ENCODE measurements at regions not wholly inside any gene's neighbourhood (a gene's known extent, or its start where the extent isn't known, plus 50 kb on each side); places are given as distances from the start of the nearest gene placed in this dataset.

GRCh38 chr3:95189348-95189747, 1126.5 kb downstream of the NSUN3 start:
- Mint-ChIP-seq H3K9me3 (no peaks in the 10 kb centered on the region), H3K4me3 (no peak overlapping the region), H3K4me1 (ENCODE audit: low read depth) (no peaks in the 10 kb centered on the region), H3K27ac (no peak overlapping the region), H3K36me3 (no peaks in the 10 kb centered on the region), H3K27me3 (no peaks in the 10 kb centered on the region)
- DNase-seq: no peak
- ChIA-PET POLR2A (no interaction called here), CTCF (interaction anchor here (0.7 kb wide), 1 partner anchor 97 kb away, joined by 5 read pairs; no protein-coding TSS in a partner anchor)
- intact Hi-C loops (cut with micrococcal nuclease): no loop called here

DNA sequence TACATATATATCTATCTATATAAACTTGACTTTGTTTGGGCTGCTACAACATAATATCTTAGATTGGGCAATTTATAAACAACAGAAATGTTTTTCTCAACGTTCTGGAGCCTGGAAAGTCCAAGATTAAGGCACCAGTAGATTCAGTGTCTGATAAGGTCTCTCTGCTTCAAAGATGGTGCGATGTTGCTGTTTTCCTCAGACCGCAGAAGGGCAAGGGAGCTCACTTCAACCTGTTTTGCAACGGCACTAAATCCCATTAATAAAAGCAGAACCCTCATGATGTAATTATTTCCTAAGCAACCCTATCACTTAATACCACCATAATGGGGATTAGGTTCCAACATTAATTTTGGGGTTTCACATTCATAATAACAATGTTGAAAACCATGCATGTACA, 1134.8 kb downstream of the NSUN3 start:
- POLR2A ChIA-PET: no interaction called here
- CTCF ChIA-PET: no interaction called here
- no peaks in the 10 kb centered on the region for H3K4me1 Mint-ChIP-seq (ENCODE audit: low read depth)
- no peaks in the 10 kb centered on the region for H3K36me3 Mint-ChIP-seq
- intact Hi-C loops (cut with micrococcal nuclease): no loop called here
- peaks cover 2% of the 10 kb centered on the region for H3K9me3 Mint-ChIP-seq
- no peaks in the 10 kb centered on the region for H3K27me3 Mint-ChIP-seq
- H3K4me3 Mint-ChIP-seq: no peak overlapping the region
- H3K27ac Mint-ChIP-seq: no peak overlapping the region
- no peak for DNase-seq

DNA sequence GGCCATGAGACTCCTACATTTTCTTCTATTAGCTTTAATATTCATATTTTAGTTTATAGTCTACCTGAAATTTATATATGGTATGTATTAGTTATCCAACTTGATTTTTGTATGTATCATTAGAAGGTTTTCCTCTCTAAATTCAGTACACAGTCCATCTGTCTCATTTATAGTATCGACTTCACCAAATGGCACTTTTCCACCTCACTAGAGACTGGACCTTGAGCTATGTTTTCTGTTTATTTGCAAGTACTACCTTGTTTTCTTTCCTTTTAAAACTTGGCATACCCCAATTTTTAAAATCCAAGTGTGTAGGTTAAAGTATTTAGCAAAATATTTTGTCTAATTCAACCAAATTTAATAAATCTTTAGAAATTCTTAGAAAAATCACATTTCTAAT, 1137.5 kb downstream of the NSUN3 start:
- Mint-ChIP-seq H3K27me3 (no peaks in the 10 kb centered on the region), H3K4me1 (ENCODE audit: low read depth) (no peaks in the 10 kb centered on the region), H3K27ac (no peak overlapping the region), H3K36me3 (no peaks in the 10 kb centered on the region), H3K9me3 (peaks cover 18% of the 10 kb centered on the region), H3K4me3 (no peak overlapping the region)
- no peak for DNase-seq
- intact Hi-C loops (cut with micrococcal nuclease): no loop called here
- ChIA-PET CTCF (no interaction called here), POLR2A (no interaction called here)

DNA sequence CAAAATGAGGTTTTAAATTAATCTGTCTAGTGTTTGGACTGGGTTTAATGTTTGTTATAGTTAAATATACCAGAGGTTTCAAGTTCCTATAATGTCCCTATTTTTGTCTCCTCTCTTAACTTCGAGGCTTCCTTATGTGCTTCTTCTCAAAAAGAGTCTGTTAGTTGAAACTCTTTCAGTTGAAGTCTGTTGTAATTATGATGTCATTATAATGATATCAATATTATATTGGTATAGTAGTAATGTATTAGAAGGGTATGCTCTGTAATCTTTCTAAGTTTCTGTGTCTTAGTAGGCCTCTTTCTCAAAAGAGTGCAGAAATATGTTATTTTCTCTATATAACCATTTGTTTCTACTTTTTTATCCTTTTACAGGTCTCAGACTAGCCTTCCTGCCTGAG, 1148.0 kb downstream of the NSUN3 start:
- ChIA-PET POLR2A (no interaction called here), CTCF (no interaction called here)
- Mint-ChIP-seq H3K27me3 (no peaks in the 10 kb centered on the region), H3K9me3 (peaks cover 3% of the 10 kb centered on the region), H3K4me3 (no peak overlapping the region), H3K4me1 (ENCODE audit: low read depth) (no peaks in the 10 kb centered on the region), H3K27ac (no peak overlapping the region), H3K36me3 (no peaks in the 10 kb centered on the region)
- intact Hi-C loops (cut with micrococcal nuclease): no loop called here
- no peak for DNase-seq

GRCh38 chr3:95212117-95212516, 1149.3 kb downstream of the NSUN3 start:
- Mint-ChIP-seq H3K9me3 (peaks cover 8% of the 10 kb centered on the region), H3K36me3 (no peaks in the 10 kb centered on the region), H3K4me3 (no peak overlapping the region), H3K4me1 (ENCODE audit: low read depth) (no peaks in the 10 kb centered on the region), H3K27me3 (no peaks in the 10 kb centered on the region), H3K27ac (no peak overlapping the region)
- no peak for DNase-seq
- ChIA-PET CTCF (no interaction called here), POLR2A (no interaction called here)
- intact Hi-C loops (cut with micrococcal nuclease): no loop called here

DNA sequence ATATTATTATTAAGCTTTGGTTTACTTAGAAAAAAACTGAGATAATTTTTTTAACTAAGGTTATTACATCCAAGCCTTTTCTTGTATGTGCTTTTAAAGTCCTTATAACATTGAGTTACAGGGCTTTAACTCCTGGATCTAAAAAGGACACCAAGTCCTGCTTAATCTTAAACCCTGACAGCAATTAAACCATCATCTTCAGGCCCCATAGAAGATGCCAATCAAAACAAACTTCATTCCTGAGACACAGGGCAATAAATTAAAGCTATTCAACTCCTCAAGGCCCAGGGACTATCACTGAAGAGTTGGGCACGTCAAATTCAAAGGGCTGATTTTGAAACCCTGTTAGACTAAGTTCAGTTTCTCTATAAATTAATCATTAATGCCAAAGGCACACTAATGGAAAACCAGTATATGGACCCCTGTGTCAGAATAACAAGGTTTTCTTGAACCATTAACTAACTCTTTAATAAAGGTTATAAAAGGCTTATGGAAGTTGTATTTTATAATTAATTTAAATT, 1152.6 kb downstream of the NSUN3 start:
- no peaks in the 10 kb centered on the region for H3K27me3 Mint-ChIP-seq
- H3K9me3 Mint-ChIP-seq: peaks cover 16% of the 10 kb centered on the region
- H3K4me3 Mint-ChIP-seq: no peak overlapping the region
- no peak overlapping the region for H3K27ac Mint-ChIP-seq
- intact Hi-C loops (cut with micrococcal nuclease): no loop called here
- H3K36me3 Mint-ChIP-seq: no peaks in the 10 kb centered on the region
- CTCF ChIA-PET: no interaction called here
- H3K4me1 Mint-ChIP-seq (ENCODE audit: low read depth): no peaks in the 10 kb centered on the region
- POLR2A ChIA-PET: no interaction called here
- DNase-seq: no peak

DNA sequence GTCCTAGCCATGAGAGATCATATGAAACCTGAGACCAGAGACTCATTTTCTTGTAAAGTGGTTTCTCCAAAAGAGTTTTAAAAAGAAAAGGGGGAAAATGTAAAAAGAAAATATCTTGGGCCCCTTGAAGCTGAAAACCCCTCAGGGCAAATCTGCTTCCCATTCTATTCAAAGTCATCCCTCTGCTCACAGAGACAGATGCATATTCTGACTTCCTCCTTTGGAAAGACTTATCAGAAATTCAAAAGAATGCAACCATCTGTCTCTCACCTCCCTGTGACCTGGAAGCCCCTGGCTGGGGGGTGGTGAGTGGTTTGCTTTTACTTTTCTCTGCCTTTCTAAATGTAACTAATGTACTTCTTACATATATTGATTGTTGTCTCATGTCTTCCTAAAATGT, 1154.8 kb downstream of the NSUN3 start:
- POLR2A ChIA-PET: no interaction called here
- H3K9me3 Mint-ChIP-seq: peaks cover 21% of the 10 kb centered on the region

DNA sequence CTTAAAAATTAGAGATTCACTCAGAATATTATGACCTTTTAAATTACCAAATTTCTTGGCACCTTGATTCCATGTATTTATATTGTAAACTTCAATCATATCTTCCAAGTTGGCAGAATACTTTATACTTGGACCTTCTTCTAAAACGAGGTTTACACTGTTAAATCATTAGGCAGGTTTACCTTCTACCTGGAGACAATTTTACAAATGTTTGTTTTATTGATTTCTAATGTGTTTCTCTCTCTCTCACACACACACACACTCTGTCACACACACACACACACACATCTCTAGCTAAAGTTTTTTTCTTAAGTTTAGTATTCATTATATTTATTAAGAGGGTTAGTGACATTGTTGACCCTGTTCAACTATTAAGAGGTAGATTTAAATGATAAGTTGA, 1155.6 kb downstream of the NSUN3 start:
- DNase-seq: no peak
- H3K27me3 Mint-ChIP-seq: no peaks in the 10 kb centered on the region
- H3K4me3 Mint-ChIP-seq: no peak overlapping the region
- intact Hi-C loops (cut with micrococcal nuclease): no loop called here
- POLR2A ChIA-PET: no interaction called here
- no peaks in the 10 kb centered on the region for H3K4me1 Mint-ChIP-seq (ENCODE audit: low read depth)
- H3K27ac Mint-ChIP-seq: no peak overlapping the region
- CTCF ChIA-PET: no interaction called here
- no peaks in the 10 kb centered on the region for H3K36me3 Mint-ChIP-seq
- H3K9me3 Mint-ChIP-seq: peaks cover 21% of the 10 kb centered on the region

More for the DNA sequence above, 1154.8 kb downstream of the NSUN3 start:
- CTCF ChIA-PET: no interaction called here
- H3K4me1 Mint-ChIP-seq (ENCODE audit: low read depth): no peaks in the 10 kb centered on the region
- no peak overlapping the region for H3K27ac Mint-ChIP-seq
- H3K27me3 Mint-ChIP-seq: no peaks in the 10 kb centered on the region
- no peaks in the 10 kb centered on the region for H3K36me3 Mint-ChIP-seq
- intact Hi-C loops (cut with micrococcal nuclease): no loop called here
- H3K4me3 Mint-ChIP-seq: no peak overlapping the region
- DNase-seq: no peak

- no peak for DNase-seq
- no peaks in the 10 kb centered on the region for H3K36me3 Mint-ChIP-seq
- ChIA-PET CTCF (no interaction called here), POLR2A (no interaction called here)
- H3K4me1 Mint-ChIP-seq (ENCODE audit: low read depth): no peaks in the 10 kb centered on the region
- no peaks in the 10 kb centered on the region for H3K27me3 Mint-ChIP-seq
- peaks cover 30% of the 10 kb centered on the region for H3K9me3 Mint-ChIP-seq
- intact Hi-C loops (cut with micrococcal nuclease): no loop called here
- H3K4me3 Mint-ChIP-seq: no peak overlapping the region
- no peak overlapping the region for H3K27ac Mint-ChIP-seq
Observed at GRCh38 chr3:95226437-95226836, 1163.6 kb downstream of the NSUN3 start.

DNA sequence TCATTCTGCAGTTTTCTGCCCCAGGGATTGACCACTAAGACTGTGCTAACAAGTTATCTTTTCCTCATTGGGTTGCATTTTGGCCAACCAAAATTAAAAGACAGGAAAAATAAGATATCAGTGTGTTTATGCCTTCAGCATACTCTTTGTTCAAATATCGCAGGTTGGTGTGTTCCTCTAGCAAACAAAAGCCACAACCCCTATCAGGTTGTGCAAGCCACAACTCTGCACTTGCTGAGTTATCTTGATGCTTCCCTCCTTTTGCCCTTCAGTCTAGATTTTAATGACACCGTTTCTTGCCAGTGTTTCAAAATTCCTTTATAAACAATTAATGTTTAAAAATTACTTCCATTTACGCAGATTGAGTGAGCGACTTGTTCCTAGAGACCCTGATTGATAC, 1164.2 kb downstream of the NSUN3 start:
- H3K4me3 Mint-ChIP-seq: no peak overlapping the region
- no peaks in the 10 kb centered on the region for H3K36me3 Mint-ChIP-seq
- no peak overlapping the region for H3K27ac Mint-ChIP-seq
- no peaks in the 10 kb centered on the region for H3K4me1 Mint-ChIP-seq (ENCODE audit: low read depth)
- H3K27me3 Mint-ChIP-seq: no peaks in the 10 kb centered on the region
- intact Hi-C loops (cut with micrococcal nuclease): no loop called here
- DNase-seq: no peak
- ChIA-PET CTCF (no interaction called here), POLR2A (no interaction called here)
- H3K9me3 Mint-ChIP-seq: peaks cover 27% of the 10 kb centered on the region

GRCh38 chr3:95228416-95228815, 1165.6 kb downstream of the NSUN3 start:
- intact Hi-C loops (cut with micrococcal nuclease): no loop called here
- DNase-seq: no peak
- POLR2A ChIA-PET: no interaction called here
- Mint-ChIP-seq H3K36me3 (no peaks in the 10 kb centered on the region), H3K9me3 (peaks cover 27% of the 10 kb centered on the region), H3K4me1 (ENCODE audit: low read depth) (no peaks in the 10 kb centered on the region), H3K27ac (no peak overlapping the region), H3K27me3 (no peaks in the 10 kb centered on the region), H3K4me3 (no peak overlapping the region)
- CTCF ChIA-PET: no interaction called here

DNA sequence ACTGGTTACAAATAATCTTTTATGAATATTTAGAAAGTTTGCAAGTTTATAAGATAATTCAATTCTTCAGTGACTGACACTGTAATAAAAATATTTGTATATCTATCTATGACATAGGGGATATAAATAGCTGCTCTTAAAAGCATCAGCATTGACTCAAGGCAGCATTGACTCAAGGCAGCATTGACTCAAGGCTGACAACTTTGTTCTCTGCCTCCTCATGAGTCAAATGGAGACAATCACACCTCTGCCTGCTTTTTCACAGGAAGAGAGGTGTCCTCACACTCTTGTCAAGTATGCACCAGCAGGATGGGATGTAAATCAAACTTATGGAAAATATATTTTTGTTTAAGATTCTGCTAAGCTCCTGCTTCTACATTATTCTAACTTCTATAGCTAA, 1173.1 kb downstream of the NSUN3 start:
- POLR2A ChIA-PET: no interaction called here
- Mint-ChIP-seq H3K27me3 (no peaks in the 10 kb centered on the region), H3K4me1 (ENCODE audit: low read depth) (no peaks in the 10 kb centered on the region), H3K27ac (no peak overlapping the region), H3K4me3 (no peak overlapping the region), H3K9me3 (peaks cover 6% of the 10 kb centered on the region), H3K36me3 (no peaks in the 10 kb centered on the region)
- DNase-seq: no peak
- intact Hi-C loops (cut with micrococcal nuclease): no loop called here
- CTCF ChIA-PET: no interaction called here

DNA sequence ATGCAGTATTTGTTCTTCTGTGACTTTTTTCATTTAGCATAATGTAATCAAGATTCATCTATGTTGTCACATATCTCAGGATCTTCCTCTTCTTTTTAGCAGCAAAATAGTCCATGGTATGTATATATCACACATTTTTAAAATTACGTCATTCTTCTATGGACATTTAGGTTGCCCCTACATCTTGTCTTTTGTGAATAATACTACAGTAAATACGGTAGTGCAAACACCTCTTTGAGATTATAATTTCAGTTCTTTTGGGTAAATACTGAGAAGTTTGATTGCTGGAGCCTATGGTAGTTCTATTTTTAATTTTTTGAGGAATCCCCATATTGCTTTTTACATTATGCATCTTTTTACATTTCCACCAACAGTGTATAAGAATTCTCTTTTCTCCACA, 1174.9 kb downstream of the NSUN3 start:
- Mint-ChIP-seq H3K36me3 (no peaks in the 10 kb centered on the region), H3K27ac (no peak overlapping the region), H3K9me3 (peaks cover 8% of the 10 kb centered on the region), H3K4me1 (ENCODE audit: low read depth) (no peaks in the 10 kb centered on the region), H3K4me3 (no peak overlapping the region), H3K27me3 (no peaks in the 10 kb centered on the region)
- POLR2A ChIA-PET: no interaction called here
- CTCF ChIA-PET: no interaction called here
- DNase-seq: no peak
- intact Hi-C loops (cut with micrococcal nuclease): no loop called here

GRCh38 chr3:95240395-95240794, 1177.5 kb downstream of the NSUN3 start:
- no peaks in the 10 kb centered on the region for H3K27me3 Mint-ChIP-seq
- H3K9me3 Mint-ChIP-seq: peaks cover 8% of the 10 kb centered on the region
- intact Hi-C loops (cut with micrococcal nuclease): no loop called here
- no peak overlapping the region for H3K27ac Mint-ChIP-seq
- no peak overlapping the region for H3K4me3 Mint-ChIP-seq
- no peaks in the 10 kb centered on the region for H3K4me1 Mint-ChIP-seq (ENCODE audit: low read depth)
- ChIA-PET CTCF (no interaction called here), POLR2A (no interaction called here)
- no peaks in the 10 kb centered on the region for H3K36me3 Mint-ChIP-seq
- no peak for DNase-seq
